ENCODE measurements at regions not wholly inside any gene's neighbourhood (a gene's known extent, or its start where the extent isn't known, plus 50 kb on each side); places are given as distances from the start of the nearest gene placed in this dataset.

- TF ChIP-seq ZNF8 (CRISPR knock-in tag; IDR thresholded peaks at IDR 0.05) (no peak), ZFP3 (CRISPR knock-in tag; IDR thresholded peaks at IDR 0.05) (no peak), ZNF565 (CRISPR knock-in tag; conservative IDR thresholded peaks at IDR 0.05; ENCODE audit: low read depth) (no peak), ESRRG (CRISPR knock-in tag; IDR thresholded peaks at IDR 0.05) (no peak), ISL1 (CRISPR knock-in tag; IDR thresholded peaks at IDR 0.05) (no peak), TOX (CRISPR knock-in tag; IDR thresholded peaks at IDR 0.05; ENCODE audit: borderline replicate concordance) (no peak), ZFP30 (CRISPR knock-in tag; IDR thresholded peaks at IDR 0.05) (no peak), CREB5 (CRISPR knock-in tag; IDR thresholded peaks at IDR 0.05; ENCODE audit: low read depth) (no peak), ARNTL (CRISPR knock-in tag; IDR thresholded peaks at IDR 0.05; ENCODE audit: borderline replicate concordance, low read depth) (no peak), SNAI2 (CRISPR knock-in tag; IDR thresholded peaks at IDR 0.05) (no peak), GLIS3 (CRISPR knock-in tag; IDR thresholded peaks at IDR 0.05) (no peak), ZC3H10 (CRISPR knock-in tag; IDR thresholded peaks at IDR 0.05) (no peak; the same call in 1 of the 2 replicates), RARB (CRISPR knock-in tag; IDR thresholded peaks at IDR 0.05) (no peak), TCF4 (CRISPR knock-in tag; IDR thresholded peaks at IDR 0.05; ENCODE audit: borderline replicate concordance) (no peak)
Observed at GRCh38 chr10:3249307-3249889, 76.8 kb upstream of the PITRM1 start.
